GM23338 (cell line): ENCODE measurements at regions not wholly inside any gene's neighbourhood (a gene's known extent, or its start where the extent isn't known, plus 50 kb on each side); places are given as distances from the start of the nearest gene placed in this dataset.

Experiments
- ATAC-seq: fragments of 200-7000 bp; cut with Tn5 transposase; 3 replicates; pipeline ENCODE4 v1.9.1; 2020
- DNase-seq: peaks from one replicate; pipeline ENCODE4 v3.0.0-alpha.2; 2015; ENCODE audit warnings: low spot score
- H2AFZ ChIP-seq: fragments of 200-600 bp; sonication (generic); 2 replicates; pipeline ENCODE4 v1.8.0; 2016; ENCODE audit warnings: antibody characterized with exemption, mild to moderate bottlenecking, moderate library complexity
- H3F3A ChIP-seq: fragments of 200-600 bp; sonication (generic); replicated peaks from 2 replicates; pipeline ENCODE4 v1.8.0; 2017; ENCODE audit warnings: antibody characterized with exemption, mixed run types, low read depth
- H3K27ac ChIP-seq: fragments of 200-600 bp; sonication (generic); 2 replicates; pipeline ENCODE4 v1.6.1; 2016; ENCODE audit warnings: low read depth
- H3K27me3 ChIP-seq: fragments of 200-600 bp; sonication (generic); 2 replicates; pipeline ENCODE4 v1.8.0; 2016; ENCODE audit warnings: mild to moderate bottlenecking, mixed run types, moderate library complexity; ENCODE audit not compliant: insufficient read depth
- H3K36me3 ChIP-seq: fragments of 200-600 bp; sonication (generic); 2 replicates; pipeline ENCODE4 v1.8.0; 2016; ENCODE audit warnings: mild to moderate bottlenecking; ENCODE audit not compliant: insufficient read depth
- H3K4me1 ChIP-seq: fragments of 200-600 bp; sonication (generic); 2 replicates; pipeline ENCODE4 v1.8.0; 2016; ENCODE audit warnings: mild to moderate bottlenecking, moderate library complexity; ENCODE audit not compliant: insufficient read depth
- H3K4me2 ChIP-seq: fragments of 200-600 bp; sonication (generic); 2 replicates; pipeline ENCODE4 v1.7.1; 2017; ENCODE audit warnings: mixed run types
- H3K4me3 ChIP-seq: fragments of 200-600 bp; sonication (generic); 2 replicates; pipeline ENCODE4 v1.6.1; 2016; ENCODE audit warnings: mixed run types
- H3K79me2 ChIP-seq: fragments of 200-600 bp; sonication (generic); replicated peaks from 2 replicates; pipeline ENCODE4 v1.8.0; 2017; ENCODE audit warnings: mild to moderate bottlenecking; ENCODE audit not compliant: insufficient read depth
- H3K9me2 ChIP-seq: fragments of 200-600 bp; sonication (generic); 2 replicates; pipeline ENCODE4 v1.8.0; 2017; ENCODE audit not compliant: insufficient read depth
- H4K20me1 ChIP-seq: fragments of 200-600 bp; sonication (generic); replicated peaks from 2 replicates; pipeline ENCODE4 v1.8.0; 2017; ENCODE audit warnings: mild to moderate bottlenecking; ENCODE audit not compliant: insufficient read depth
- H3K27ac Mint-ChIP-seq: 2 replicates; pipeline ENCODE4 v1.8.0; 2020; ENCODE audit warnings: inconsistent platforms, mild to moderate bottlenecking, moderate library complexity, mixed read lengths
- H3K27me3 Mint-ChIP-seq: 3 replicates; pipeline ENCODE4 v1.8.0; 2022; ENCODE audit warnings: low read depth, mild to moderate bottlenecking, moderate library complexity, mixed read lengths, inconsistent platforms; ENCODE audit not compliant: insufficient read depth, poor library complexity
- H3K36me3 Mint-ChIP-seq: 3 replicates; pipeline ENCODE4 v1.8.0; 2021; ENCODE audit warnings: low read depth, mild to moderate bottlenecking, inconsistent platforms, moderate library complexity, mixed read lengths
- H3K4me1 Mint-ChIP-seq: 3 replicates; pipeline ENCODE4 v1.8.0; 2020; ENCODE audit warnings: mild to moderate bottlenecking, inconsistent platforms, mixed read lengths
- H3K4me3 Mint-ChIP-seq: 3 replicates; pipeline ENCODE4 v1.8.0; 2021; ENCODE audit warnings: moderate library complexity, mild to moderate bottlenecking, inconsistent platforms, mixed read lengths
- H3K9me3 Mint-ChIP-seq: 3 replicates; pipeline ENCODE4 v1.8.0; 2020; ENCODE audit warnings: moderate library complexity, mild to moderate bottlenecking, inconsistent platforms, mixed read lengths
- CREB1 ChIP-seq: fragments of 250-450 bp; sonication (Bioruptor Pico); IDR thresholded peaks from 2 replicates; pipeline ENCODE4 v1.5.0; 2020; ENCODE audit warnings: low read depth, mild to moderate bottlenecking, moderate library complexity
- CTCF ChIP-seq, 2 experiments: fragments of 200-600 bp in 1 of 2; sonication (generic) in 1 of 2; conservative IDR thresholded peaks; 2 replicates each; pipeline versions ENCODE4 v1.5.1 to v1.6.1; 2016 to 2017; ENCODE audit warnings: antibody characterized with exemption in 2 of 2, low read depth in 2 of 2, mild to moderate bottlenecking in 2 of 2, moderate library complexity in 1 of 2
- ETS1 ChIP-seq: IDR thresholded peaks from 2 replicates; pipeline ENCODE4 v1.6.1; 2016; ENCODE audit warnings: antibody characterized with exemption
- EZH2 ChIP-seq: fragments of 200-600 bp; sonication (generic); IDR thresholded peaks from one replicate; pipeline ENCODE4 v1.8.0; 2017; ENCODE audit warnings: antibody characterized with exemption, mild to moderate bottlenecking, low read depth; ENCODE audit not compliant: unreplicated experiment
- EZH2phosphoT487 ChIP-seq: fragments of 200-600 bp; sonication (generic); IDR thresholded peaks from one replicate; pipeline ENCODE4 v1.8.1; 2018; ENCODE audit warnings: antibody characterized with exemption; ENCODE audit not compliant: unreplicated experiment
- JUNB ChIP-seq: IDR thresholded peaks from one replicate; pipeline ENCODE4 v1.6.1; 2016; ENCODE audit warnings: antibody characterized with exemption; ENCODE audit not compliant: unreplicated experiment
- NANOG ChIP-seq: IDR thresholded peaks from 2 replicates; pipeline ENCODE4 v1.6.1; 2016; ENCODE audit warnings: antibody characterized with exemption, borderline replicate concordance
- POLR2AphosphoS5 ChIP-seq: IDR thresholded peaks from 2 replicates; pipeline ENCODE4 v1.6.1; 2016; ENCODE audit warnings: antibody characterized with exemption, low read depth
- STAT1 ChIP-seq: IDR thresholded peaks from one replicate; pipeline ENCODE4 v1.6.1; 2016; ENCODE audit warnings: antibody characterized with exemption; ENCODE audit not compliant: unreplicated experiment
- ZNF114 ChIP-seq: fragments of 250-450 bp; sonication (Bioruptor Pico); IDR thresholded peaks from 2 replicates; pipeline ENCODE4 v1.5.0; 2020; ENCODE audit warnings: mild to moderate bottlenecking, moderate library complexity
- ZNF331 ChIP-seq: fragments of 250-450 bp; sonication (Bioruptor Pico); IDR thresholded peaks from 2 replicates; pipeline ENCODE4 v1.5.0; 2020; ENCODE audit warnings: low read depth, mild to moderate bottlenecking, moderate library complexity
- TF ChIP-seq, protein P1 (sequence below): IDR thresholded peaks from one replicate; pipeline ENCODE4 v1.6.1; 2018; ENCODE audit warnings: antibody characterized with exemption; ENCODE audit not compliant: unreplicated experiment

GRCh38 chr5:1719860-1720259, 79.8 kb downstream of the MRPL36 start:
- no peaks in the 10 kb centered on the region for H3K27me3 ChIP-seq
- no peak overlapping the region for H3K4me2 ChIP-seq
- no peak overlapping the region for H2AFZ ChIP-seq
- H3K4me1 Mint-ChIP-seq, result no peaks in the 10 kb centered on the region
- no peaks in the 10 kb centered on the region for H3K4me1 ChIP-seq
- H4K20me1 ChIP-seq, result no peaks in the 10 kb centered on the region
- no peaks in the 10 kb centered on the region for H3K79me2 ChIP-seq
- no peaks in the 10 kb centered on the region for H3F3A ChIP-seq
- H3K36me3 ChIP-seq, result no peaks in the 10 kb centered on the region
- peaks cover 28% of the 10 kb centered on the region for H3K36me3 Mint-ChIP-seq
- peaks cover 10% of the 10 kb centered on the region for H3K27me3 Mint-ChIP-seq
- no peak overlapping the region for H3K27ac ChIP-seq
- no peak overlapping the region for H3K4me3 ChIP-seq
- ATAC-seq (no peak), DNase-seq (no peak)
- H3K27ac Mint-ChIP-seq, result no peak overlapping the region
- H3K9me3 Mint-ChIP-seq, result peaks cover 30% of the 10 kb centered on the region
- H3K9me2 ChIP-seq, result no peaks in the 10 kb centered on the region
- TF ChIP-seq ZNF114 (CRISPR knock-in tag) (no peak), CREB1 (CRISPR knock-in tag) (no peak), ETS1 (no peak), ZNF331 (CRISPR knock-in tag) (no peak), CTCF (conservative IDR thresholded peaks at IDR 0.05; ENCODE audit: low read depth in 2 of 2) (no peak), JUNB (no peak), STAT1 (no peak), EZH2phosphoT487 (no peak), POLR2AphosphoS5 (no peak), NANOG (no peak)
- TF ChIP-seq, protein P1, sequence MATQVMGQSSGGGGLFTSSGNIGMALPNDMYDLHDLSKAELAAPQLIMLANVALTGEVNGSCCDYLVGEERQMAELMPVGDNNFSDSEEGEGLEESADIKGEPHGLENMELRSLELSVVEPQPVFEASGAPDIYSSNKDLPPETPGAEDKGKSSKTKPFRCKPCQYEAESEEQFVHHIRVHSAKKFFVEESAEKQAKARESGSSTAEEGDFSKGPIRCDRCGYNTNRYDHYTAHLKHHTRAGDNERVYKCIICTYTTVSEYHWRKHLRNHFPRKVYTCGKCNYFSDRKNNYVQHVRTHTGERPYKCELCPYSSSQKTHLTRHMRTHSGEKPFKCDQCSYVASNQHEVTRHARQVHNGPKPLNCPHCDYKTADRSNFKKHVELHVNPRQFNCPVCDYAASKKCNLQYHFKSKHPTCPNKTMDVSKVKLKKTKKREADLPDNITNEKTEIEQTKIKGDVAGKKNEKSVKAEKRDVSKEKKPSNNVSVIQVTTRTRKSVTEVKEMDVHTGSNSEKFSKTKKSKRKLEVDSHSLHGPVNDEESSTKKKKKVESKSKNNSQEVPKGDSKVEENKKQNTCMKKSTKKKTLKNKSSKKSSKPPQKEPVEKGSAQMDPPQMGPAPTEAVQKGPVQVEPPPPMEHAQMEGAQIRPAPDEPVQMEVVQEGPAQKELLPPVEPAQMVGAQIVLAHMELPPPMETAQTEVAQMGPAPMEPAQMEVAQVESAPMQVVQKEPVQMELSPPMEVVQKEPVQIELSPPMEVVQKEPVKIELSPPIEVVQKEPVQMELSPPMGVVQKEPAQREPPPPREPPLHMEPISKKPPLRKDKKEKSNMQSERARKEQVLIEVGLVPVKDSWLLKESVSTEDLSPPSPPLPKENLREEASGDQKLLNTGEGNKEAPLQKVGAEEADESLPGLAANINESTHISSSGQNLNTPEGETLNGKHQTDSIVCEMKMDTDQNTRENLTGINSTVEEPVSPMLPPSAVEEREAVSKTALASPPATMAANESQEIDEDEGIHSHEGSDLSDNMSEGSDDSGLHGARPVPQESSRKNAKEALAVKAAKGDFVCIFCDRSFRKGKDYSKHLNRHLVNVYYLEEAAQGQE, result no peak
- H3K4me3 Mint-ChIP-seq, result no peak overlapping the region

GRCh38 chr5:1718669-1719068, 81.0 kb downstream of the MRPL36 start:
- ATAC-seq (no peak), DNase-seq (peak; percentile 56)
- Histone ChIP-seq H3F3A (no peaks in the 10 kb centered on the region), H4K20me1 (no peaks in the 10 kb centered on the region), H3K79me2 (no peaks in the 10 kb centered on the region), H3K4me3 (no peak overlapping the region), H3K27me3 (no peaks in the 10 kb centered on the region), H3K4me1 (no peaks in the 10 kb centered on the region), H3K27ac (no peak overlapping the region), H3K36me3 (no peaks in the 10 kb centered on the region), H3K9me2 (no peaks in the 10 kb centered on the region), H3K4me2 (no peak overlapping the region), H2AFZ (no peak overlapping the region)
- Mint-ChIP-seq H3K36me3 (peaks cover 28% of the 10 kb centered on the region), H3K4me1 (no peaks in the 10 kb centered on the region), H3K9me3 (peaks cover 30% of the 10 kb centered on the region), H3K27me3 (peaks cover 6% of the 10 kb centered on the region), H3K4me3 (no peak overlapping the region), H3K27ac (no peak overlapping the region)
- TF ChIP-seq CTCF (conservative IDR thresholded peaks at IDR 0.05; ENCODE audit: low read depth in 2 of 2) (no peak), EZH2 (no peak), CREB1 (CRISPR knock-in tag) (no peak), STAT1 (no peak), JUNB (no peak), ZNF114 (CRISPR knock-in tag) (no peak)
